HEK293 (cell line): ENCODE measurements at regions not wholly inside any gene's neighbourhood (a gene's known extent, or its start where the extent isn't known, plus 50 kb on each side); places are given as distances from the start of the nearest gene placed in this dataset.

Source experiments
- CTCF ChIA-PET: fragments of 350-600 bp; formaldehyde crosslinking; extraction: SDS; loops from one replicate; lab custom pipeline; 2021; ENCODE audit warnings: antibody characterized with exemption; lab: Yijun Ruan, JAX
- POLR2A ChIA-PET: fragments of 300-600 bp; formaldehyde crosslinking; extraction: SDS; loops from one replicate; lab custom pipeline; 2020; ENCODE audit warnings: antibody characterized with exemption, inconsistent platforms; lab: Yijun Ruan, JAX
- H3K27ac ChIP-seq: fragments of 200-500 bp; sonication (Bioruptor generic); 2 replicates; pipeline ENCODE4 v1.5.1; 2014; ENCODE audit warnings: low read depth, low read length, control low read depth, inconsistent platforms; ENCODE audit errors: extremely low read depth
- H3K36me3 ChIP-seq, 2 experiments: fragments of 200-500 bp in 1 of 2; sonication (Bioruptor generic) in 1 of 2; 1 replicate in 1 of 2; 2 replicates in 1 of 2; pipeline ENCODE4 v1.5.1; 2014 to 2017; ENCODE audit warnings: inconsistent platforms in 2 of 2, low read length in 2 of 2; ENCODE audit not compliant: control insufficient read depth in 2 of 2, insufficient read depth in 1 of 2
- H3K4me1 ChIP-seq: fragments of 200-500 bp; sonication (Bioruptor generic); 2 replicates; pipeline ENCODE4 v1.5.1; 2014; ENCODE audit warnings: mild to moderate bottlenecking, low read length, inconsistent platforms; ENCODE audit not compliant: control insufficient read depth, insufficient read depth
- H3K4me3 ChIP-seq: 2 replicates; pipeline ENCODE4 v1.5.1; 2011; ENCODE audit warnings: low read depth, mild to moderate bottlenecking, control low read depth, low read length, moderate library complexity
- H3K9me3 ChIP-seq: fragments of 200-500 bp; sonication (Bioruptor generic); 2 replicates; pipeline ENCODE4 v1.5.1; 2014; ENCODE audit warnings: low read depth, low read length, inconsistent platforms; ENCODE audit not compliant: control insufficient read depth, insufficient read depth
- OVOL3 ChIP-seq: fragments of 450-650 bp; formaldehyde crosslinking; IDR thresholded peaks from 2 replicates; pipeline ENCODE4 v1.5.1; 2016; ENCODE audit warnings: missing biosample characterization, missing genetic modification characterization
- PRDM10 ChIP-seq: fragments of 450-650 bp; formaldehyde crosslinking; IDR thresholded peaks from 2 replicates; pipeline ENCODE4 v1.5.1; 2016; ENCODE audit warnings: missing biosample characterization, missing genetic modification characterization
- ZBTB17 ChIP-seq: fragments of 450-650 bp; formaldehyde crosslinking; IDR thresholded peaks from 2 replicates; pipeline ENCODE4 v1.5.1; 2016; ENCODE audit warnings: missing biosample characterization, missing genetic modification characterization
- ZNF121 ChIP-seq: fragments of 450-650 bp; formaldehyde crosslinking; IDR thresholded peaks from 2 replicates; pipeline ENCODE4 v1.5.1; 2016; ENCODE audit warnings: missing biosample characterization, missing genetic modification characterization
- ZNF148 ChIP-seq: fragments of 450-650 bp; formaldehyde crosslinking; IDR thresholded peaks from 2 replicates; pipeline ENCODE4 v1.5.0; 2017; ENCODE audit warnings: missing biosample characterization, missing genetic modification characterization, borderline replicate concordance
- ZNF221 ChIP-seq: fragments of 450-650 bp; formaldehyde crosslinking; IDR thresholded peaks from 2 replicates; pipeline ENCODE4 v1.5.1; 2017; ENCODE audit warnings: missing biosample characterization, missing genetic modification characterization, borderline replicate concordance
- ZNF24 ChIP-seq: fragments of 450-650 bp; formaldehyde crosslinking; IDR thresholded peaks from 2 replicates; pipeline ENCODE4 v1.5.1; 2016; ENCODE audit warnings: missing biosample characterization, missing genetic modification characterization
- ZNF274 ChIP-seq, 2 experiments: fragments of 200-500 bp in 1 of 2; fragments of 450-650 bp in 1 of 2; sonication (Bioruptor generic) in 1 of 2; formaldehyde crosslinking in 1 of 2; IDR thresholded peaks; 2 replicates each; pipeline versions ENCODE4 v1.5.1 to v1.6.1; 2014 to 2016; ENCODE audit warnings: borderline replicate concordance in 1 of 2, inconsistent platforms in 1 of 2, low read length in 1 of 2, missing biosample characterization in 1 of 2, missing genetic modification characterization in 1 of 2
- ZNF416 ChIP-seq: fragments of 450-650 bp; formaldehyde crosslinking; IDR thresholded peaks from 2 replicates; pipeline ENCODE4 v1.5.1; 2016; ENCODE audit warnings: missing biosample characterization, missing genetic modification characterization
- ZNF530 ChIP-seq: fragments of 450-650 bp; formaldehyde crosslinking; IDR thresholded peaks from 2 replicates; pipeline ENCODE4 v1.5.1; 2016; ENCODE audit warnings: low read depth, missing biosample characterization, missing genetic modification characterization
- ZNF624 ChIP-seq: fragments of 450-650 bp; formaldehyde crosslinking; IDR thresholded peaks from 2 replicates; pipeline ENCODE4 v1.5.1; 2017; ENCODE audit warnings: missing biosample characterization, missing genetic modification characterization
- ZNF660 ChIP-seq: fragments of 450-650 bp; IDR thresholded peaks from 2 replicates; pipeline ENCODE4 v1.5.1; 2018; ENCODE audit warnings: missing biosample characterization, mild to moderate bottlenecking, missing genetic modification characterization
- ZNF837 ChIP-seq: fragments of 450-650 bp; formaldehyde crosslinking; IDR thresholded peaks from 2 replicates; pipeline ENCODE4 v1.5.1; 2016; ENCODE audit warnings: missing biosample characterization, missing genetic modification characterization
- TF ChIP-seq, protein P1 (sequence below): fragments of 450-650 bp; formaldehyde crosslinking; IDR thresholded peaks from 2 replicates; pipeline ENCODE4 v1.5.1; 2016; ENCODE audit warnings: missing biosample characterization, missing genetic modification characterization

GRCh38 chr11:109507836-109508561, 86.0 kb downstream of the C11orf87 start:
- Histone ChIP-seq H3K4me3 (no peak overlapping the region), H3K36me3 (no peaks in the 10 kb centered on the region), H3K9me3 (no peaks in the 10 kb centered on the region), H3K27ac (no peak overlapping the region), H3K4me1 (no peaks in the 10 kb centered on the region)
- no peak for TF ChIP-seq ZNF624
- POLR2A ChIA-PET = no interaction called here
- CTCF ChIA-PET = no interaction called here

DNA sequence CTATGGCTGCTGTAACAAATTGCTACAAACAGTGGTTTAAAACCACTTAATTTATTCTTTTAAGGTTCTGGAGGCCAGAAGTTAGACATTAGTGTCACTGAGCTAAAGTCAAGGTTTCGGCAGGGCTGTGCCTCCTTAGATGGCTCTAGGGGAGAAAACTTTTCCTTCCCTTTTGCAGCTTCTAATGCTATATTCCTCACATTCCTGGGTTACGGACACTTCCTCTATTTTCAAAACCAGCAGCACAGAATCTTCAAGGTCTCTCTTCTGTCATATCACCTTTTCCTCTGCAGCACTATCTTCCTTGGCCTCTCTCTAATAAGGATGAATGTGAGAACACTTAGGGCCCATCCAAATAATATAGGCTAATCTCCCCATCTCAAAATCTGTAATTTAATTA, 87.0 kb downstream of the C11orf87 start:
- Histone ChIP-seq H3K4me3 (no peak overlapping the region), H3K27ac (no peak overlapping the region), H3K36me3 (no peaks in the 10 kb centered on the region), H3K9me3 (no peaks in the 10 kb centered on the region), H3K4me1 (no peaks in the 10 kb centered on the region)
- TF ChIP-seq ZNF416 (no peak), ZNF837 (no peak)
- CTCF ChIA-PET = no interaction called here
- POLR2A ChIA-PET = no interaction called here

DNA sequence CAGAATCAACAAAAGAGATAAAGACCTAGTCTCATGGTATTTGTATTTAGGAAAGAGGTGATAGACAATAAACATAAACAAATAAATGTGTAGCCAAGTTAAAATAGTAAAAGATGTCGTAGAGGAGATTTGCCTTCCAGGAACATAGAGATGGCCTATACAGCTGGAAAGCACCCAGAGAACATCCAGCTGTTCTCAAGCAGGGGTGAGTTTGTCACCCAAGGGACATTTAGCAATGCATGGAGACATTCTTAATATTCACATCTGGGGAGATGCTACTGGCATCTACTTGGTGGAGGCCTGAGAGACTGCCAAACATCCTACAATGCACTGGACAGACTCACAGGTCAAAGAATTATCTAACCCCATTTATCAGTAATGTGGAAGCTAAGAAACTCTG, 88.3 kb downstream of the C11orf87 start:
- POLR2A ChIA-PET = no interaction called here
- CTCF ChIA-PET = no interaction called here

More for the DNA sequence above, 88.3 kb downstream of the C11orf87 start:
- no peaks in the 10 kb centered on the region for H3K36me3 ChIP-seq
- H3K27ac ChIP-seq = no peak overlapping the region
- TF ChIP-seq ZNF837 (no peak), ZBTB17 (tag by site-specific recombination) (no peak), OVOL3 (tag by site-specific recombination) (no peak), ZNF221 (no peak), ZNF660 (tag by site-specific recombination) (no peak), ZNF148 (tag by site-specific recombination) (no peak), PRDM10 (tag by site-specific recombination) (no peak), ZNF121 (tag by site-specific recombination) (no peak), ZNF24 (tag by site-specific recombination) (no peak), ZNF530 (no peak), ZNF274 (IDR thresholded peaks at IDR 0.05; ENCODE audit: low read length) (no peak), ZNF274 (tag by site-specific recombination; IDR thresholded peaks at IDR 0.05; ENCODE audit: borderline replicate concordance) (no peak)
- TF ChIP-seq, protein P1, sequence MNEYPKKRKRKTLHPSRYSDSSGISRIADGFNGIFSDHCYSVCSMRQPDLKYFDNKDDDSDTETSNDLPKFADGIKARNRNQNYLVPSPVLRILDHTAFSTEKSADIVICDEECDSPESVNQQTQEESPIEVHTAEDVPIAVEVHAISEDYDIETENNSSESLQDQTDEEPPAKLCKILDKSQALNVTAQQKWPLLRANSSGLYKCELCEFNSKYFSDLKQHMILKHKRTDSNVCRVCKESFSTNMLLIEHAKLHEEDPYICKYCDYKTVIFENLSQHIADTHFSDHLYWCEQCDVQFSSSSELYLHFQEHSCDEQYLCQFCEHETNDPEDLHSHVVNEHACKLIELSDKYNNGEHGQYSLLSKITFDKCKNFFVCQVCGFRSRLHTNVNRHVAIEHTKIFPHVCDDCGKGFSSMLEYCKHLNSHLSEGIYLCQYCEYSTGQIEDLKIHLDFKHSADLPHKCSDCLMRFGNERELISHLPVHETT (tag by site-specific recombination) = no peak
- no peaks in the 10 kb centered on the region for H3K4me1 ChIP-seq
- H3K9me3 ChIP-seq = no peaks in the 10 kb centered on the region
- H3K4me3 ChIP-seq = no peak overlapping the region
